ENCODE measurements at regions not wholly inside any gene's neighbourhood (a gene's known extent, or its start where the extent isn't known, plus 50 kb on each side); places are given as distances from the start of the nearest gene placed in this dataset.

DNA sequence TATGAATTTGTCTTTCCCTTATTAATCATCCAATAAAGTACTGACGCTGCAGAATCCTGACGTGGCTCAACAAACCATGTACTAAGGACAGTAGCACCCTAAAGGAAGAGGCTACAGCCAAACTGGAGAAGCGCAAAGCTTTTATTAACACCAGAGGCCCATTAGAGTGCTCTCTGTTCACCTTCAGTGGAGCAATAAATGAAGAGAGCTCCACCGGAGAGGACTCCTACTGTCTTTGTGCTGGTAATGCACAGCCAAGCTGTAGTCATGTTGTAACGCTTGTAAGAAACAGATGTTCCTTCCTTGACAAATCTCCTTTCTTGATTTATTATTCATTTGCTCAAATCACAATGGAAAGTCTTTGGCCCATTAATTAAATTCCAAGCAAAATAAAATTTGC lies 220.7 kb upstream of the RRP15 start:
- H3K4me3 ChIP-seq (ENCODE audit: low read length in 3 of 3), result no peak overlapping the region
- no peak for FAIRE-seq
- H3K4me1 ChIP-seq (ENCODE audit: control insufficient read depth in 2 of 3, insufficient read depth in 2 of 3, low read depth in 1 of 3, low read length in 3 of 3), result no peaks in the 10 kb centered on the region
- TF ChIP-seq, protein P1, sequence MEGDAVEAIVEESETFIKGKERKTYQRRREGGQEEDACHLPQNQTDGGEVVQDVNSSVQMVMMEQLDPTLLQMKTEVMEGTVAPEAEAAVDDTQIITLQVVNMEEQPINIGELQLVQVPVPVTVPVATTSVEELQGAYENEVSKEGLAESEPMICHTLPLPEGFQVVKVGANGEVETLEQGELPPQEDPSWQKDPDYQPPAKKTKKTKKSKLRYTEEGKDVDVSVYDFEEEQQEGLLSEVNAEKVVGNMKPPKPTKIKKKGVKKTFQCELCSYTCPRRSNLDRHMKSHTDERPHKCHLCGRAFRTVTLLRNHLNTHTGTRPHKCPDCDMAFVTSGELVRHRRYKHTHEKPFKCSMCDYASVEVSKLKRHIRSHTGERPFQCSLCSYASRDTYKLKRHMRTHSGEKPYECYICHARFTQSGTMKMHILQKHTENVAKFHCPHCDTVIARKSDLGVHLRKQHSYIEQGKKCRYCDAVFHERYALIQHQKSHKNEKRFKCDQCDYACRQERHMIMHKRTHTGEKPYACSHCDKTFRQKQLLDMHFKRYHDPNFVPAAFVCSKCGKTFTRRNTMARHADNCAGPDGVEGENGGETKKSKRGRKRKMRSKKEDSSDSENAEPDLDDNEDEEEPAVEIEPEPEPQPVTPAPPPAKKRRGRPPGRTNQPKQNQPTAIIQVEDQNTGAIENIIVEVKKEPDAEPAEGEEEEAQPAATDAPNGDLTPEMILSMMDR (IDR thresholded peaks at IDR 0.05; ENCODE audit: borderline replicate concordance, extremely low read depth, insufficient read depth), result no peak
- no peaks in the 10 kb centered on the region for H3K9me3 ChIP-seq (ENCODE audit: control insufficient read depth in 2 of 3, insufficient read depth in 1 of 3, low read length in 3 of 3)
- DNase-seq, result peak in 2 of 5 donors; percentile 21 to 50
- no peak overlapping the region for H3K9ac ChIP-seq (ENCODE audit: low read length in 3 of 3)
- H3K27me3 ChIP-seq (ENCODE audit: control insufficient read depth, insufficient read depth, low read length), result no peaks in the 10 kb centered on the region
- intact Hi-C loops (cut with DNase I), result no loop called here
- H3K36me3 ChIP-seq (ENCODE audit: control insufficient read depth in 2 of 3, insufficient read depth in 3 of 3, low read length in 3 of 3), result no peaks in the 10 kb centered on the region
- H3K27ac ChIP-seq (ENCODE audit: low read depth in 2 of 2, low read length in 2 of 2), result no peak overlapping the region

DNA sequence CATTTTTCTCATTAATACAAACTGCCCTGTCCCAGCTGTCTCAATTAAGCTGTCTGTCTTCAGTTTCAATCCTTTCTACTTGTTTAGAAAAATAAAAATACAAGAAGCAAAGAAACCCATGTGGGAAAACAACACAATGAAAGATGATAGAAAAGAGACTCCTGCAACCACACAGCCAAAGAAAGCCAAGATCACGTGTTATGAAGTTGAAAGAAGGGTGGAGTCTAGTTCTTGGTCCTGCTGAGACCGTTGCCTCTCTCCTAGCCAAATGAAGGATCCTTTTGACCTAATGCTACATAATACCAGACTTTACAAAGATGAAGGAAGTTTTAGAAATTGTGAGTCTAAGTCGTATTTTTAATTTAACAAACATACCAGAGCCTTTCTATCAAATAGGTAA lies 218.8 kb upstream of the RRP15 start:
- Histone ChIP-seq H3K27ac (ENCODE audit: low read depth in 2 of 2, low read length in 2 of 2) (no peak overlapping the region), H3K4me3 (ENCODE audit: low read length in 3 of 3) (no peak overlapping the region), H3K27me3 (ENCODE audit: control insufficient read depth, insufficient read depth, low read length) (no peaks in the 10 kb centered on the region), H3K9ac (ENCODE audit: low read length in 3 of 3) (no peak overlapping the region), H3K4me1 (ENCODE audit: control insufficient read depth in 2 of 3, insufficient read depth in 2 of 3, low read depth in 1 of 3, low read length in 3 of 3) (no peaks in the 10 kb centered on the region), H3K36me3 (ENCODE audit: control insufficient read depth in 2 of 3, insufficient read depth in 3 of 3, low read length in 3 of 3) (no peaks in the 10 kb centered on the region), H3K9me3 (ENCODE audit: control insufficient read depth in 2 of 3, insufficient read depth in 1 of 3, low read length in 3 of 3) (no peaks in the 10 kb centered on the region)
- FAIRE-seq, result no peak
- TF ChIP-seq, protein P1 (IDR thresholded peaks at IDR 0.05; ENCODE audit: borderline replicate concordance, extremely low read depth, insufficient read depth), result no peak
- intact Hi-C loops (cut with DNase I), result no loop called here
- no peak for DNase-seq

DNA sequence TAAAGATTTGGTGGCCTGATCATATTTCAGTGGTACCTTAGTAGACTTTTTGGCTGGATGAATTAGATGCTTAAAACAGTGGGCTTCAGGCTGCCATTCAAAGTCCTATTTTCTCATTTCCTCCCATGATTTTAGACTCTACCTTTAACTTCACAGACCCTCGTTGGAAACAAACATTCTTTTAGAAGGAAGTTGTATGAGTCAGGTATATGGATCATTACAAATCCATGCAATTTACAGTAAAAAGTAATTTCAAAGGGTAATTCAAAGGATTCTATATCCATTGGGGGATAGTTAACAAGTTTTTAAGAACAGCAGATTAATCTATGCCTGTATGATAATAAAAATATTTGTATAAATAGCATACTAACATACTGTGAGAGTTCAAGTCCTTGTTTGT lies 216.9 kb upstream of the RRP15 start:
- Histone ChIP-seq H3K9me3 (ENCODE audit: control insufficient read depth in 2 of 3, insufficient read depth in 1 of 3, low read length in 3 of 3) (no peaks in the 10 kb centered on the region), H3K9ac (ENCODE audit: low read length in 3 of 3) (no peak overlapping the region), H3K4me1 (ENCODE audit: control insufficient read depth in 2 of 3, insufficient read depth in 2 of 3, low read depth in 1 of 3, low read length in 3 of 3) (no peaks in the 10 kb centered on the region), H3K27ac (ENCODE audit: low read depth in 2 of 2, low read length in 2 of 2) (no peak overlapping the region), H3K36me3 (ENCODE audit: control insufficient read depth in 2 of 3, insufficient read depth in 3 of 3, low read length in 3 of 3) (no peaks in the 10 kb centered on the region), H3K4me3 (ENCODE audit: low read length in 3 of 3) (no peak overlapping the region), H3K27me3 (ENCODE audit: control insufficient read depth, insufficient read depth, low read length) (no peaks in the 10 kb centered on the region)
- DNase-seq (no peak), FAIRE-seq (no peak)
- intact Hi-C loops (cut with DNase I), result no loop called here
- TF ChIP-seq, protein P1 (IDR thresholded peaks at IDR 0.05; ENCODE audit: borderline replicate concordance, extremely low read depth, insufficient read depth), result no peak

DNA sequence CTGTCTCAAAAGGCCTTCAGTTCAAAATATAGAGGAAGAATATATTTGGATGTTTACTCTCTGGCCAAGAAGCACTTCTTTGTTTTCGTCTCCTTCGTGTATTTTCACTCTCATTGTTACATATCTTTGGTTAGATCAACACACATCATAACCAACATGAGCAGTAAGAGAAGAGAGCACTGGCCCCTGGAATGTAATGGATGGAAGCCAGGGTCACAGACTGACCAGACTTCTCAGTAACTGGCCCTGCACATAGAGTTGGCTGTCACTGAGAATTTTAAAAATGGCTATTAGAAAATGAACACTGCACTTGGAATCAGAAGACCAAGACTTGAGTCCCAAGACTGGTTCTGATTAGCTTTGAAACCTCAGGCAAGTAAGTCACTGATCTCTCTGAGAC lies 215.9 kb upstream of the RRP15 start:
- DNase-seq (no peak), FAIRE-seq (no peak)
- TF ChIP-seq, protein P1 (IDR thresholded peaks at IDR 0.05; ENCODE audit: borderline replicate concordance, extremely low read depth, insufficient read depth), result no peak
- no peak overlapping the region for H3K4me3 ChIP-seq (ENCODE audit: low read length in 3 of 3)
- H3K9ac ChIP-seq (ENCODE audit: low read length in 3 of 3), result no peak overlapping the region
- H3K9me3 ChIP-seq (ENCODE audit: control insufficient read depth in 2 of 3, insufficient read depth in 1 of 3, low read length in 3 of 3), result no peaks in the 10 kb centered on the region
- no peaks in the 10 kb centered on the region for H3K4me1 ChIP-seq (ENCODE audit: control insufficient read depth in 2 of 3, insufficient read depth in 2 of 3, low read depth in 1 of 3, low read length in 3 of 3)
- intact Hi-C loops (cut with DNase I), result no loop called here
- no peak overlapping the region for H3K27ac ChIP-seq (ENCODE audit: low read depth in 2 of 2, low read length in 2 of 2)
- no peaks in the 10 kb centered on the region for H3K27me3 ChIP-seq (ENCODE audit: control insufficient read depth, insufficient read depth, low read length)
- H3K36me3 ChIP-seq (ENCODE audit: control insufficient read depth in 2 of 3, insufficient read depth in 3 of 3, low read length in 3 of 3), result no peaks in the 10 kb centered on the region
